H9 (cell line): ENCODE measurements at regions not wholly inside any gene's neighbourhood (a gene's known extent, or its start where the extent isn't known, plus 50 kb on each side); places are given as distances from the start of the nearest gene placed in this dataset.

Experiments used
- DNase-seq: peaks from one replicate; pipeline ENCODE4 v3.0.0-alpha.2; 2017
- H2AFZ ChIP-seq: one replicate; pipeline ENCODE4 v1.6.1; 2013; ENCODE audit warnings: mild to moderate bottlenecking, low read length, control low read depth, moderate library complexity
- H2AK5ac ChIP-seq: 2 replicates; pipeline ENCODE4 v1.6.1; 2013; ENCODE audit warnings: low read length, control low read depth, mixed read lengths; ENCODE audit not compliant: insufficient read length
- H2BK120ac ChIP-seq: one replicate; pipeline ENCODE4 v1.6.1; 2013; ENCODE audit warnings: low read depth, mild to moderate bottlenecking, low read length, control low read depth, inconsistent platforms; ENCODE audit not compliant: poor library complexity, severe bottlenecking
- H2BK12ac ChIP-seq: 2 replicates; pipeline ENCODE4 v1.6.1; 2013; ENCODE audit warnings: low read length, control low read depth, mixed read lengths, low read depth; ENCODE audit not compliant: insufficient read length
- H2BK15ac ChIP-seq: 2 replicates; pipeline ENCODE4 v1.6.1; 2013; ENCODE audit warnings: low read depth, low read length, control low read depth
- H2BK20ac ChIP-seq: one replicate; pipeline ENCODE4 v1.6.1; 2013; ENCODE audit warnings: low read depth, mild to moderate bottlenecking, low read length, control low read depth, inconsistent platforms; ENCODE audit not compliant: poor library complexity, severe bottlenecking
- H2BK5ac ChIP-seq: 2 replicates; pipeline ENCODE4 v1.6.1; 2013; ENCODE audit warnings: low read length, control low read depth, mixed read lengths; ENCODE audit not compliant: insufficient read length
- H3K14ac ChIP-seq: 2 replicates; pipeline ENCODE4 v1.6.1; 2013; ENCODE audit warnings: low read length, control low read depth; ENCODE audit not compliant: insufficient read depth
- H3K18ac ChIP-seq: 2 replicates; pipeline ENCODE4 v1.6.1; 2013; ENCODE audit warnings: low read depth, mild to moderate bottlenecking, mixed read lengths, low read length, control low read depth; ENCODE audit not compliant: insufficient read length
- H3K23ac ChIP-seq: 2 replicates; pipeline ENCODE4 v1.6.1; 2013; ENCODE audit warnings: low read length, control low read depth, mixed read lengths, low read depth; ENCODE audit not compliant: insufficient read length
- H3K23me2 ChIP-seq: 2 replicates; pipeline ENCODE4 v1.6.1; 2013; ENCODE audit warnings: low read depth, mild to moderate bottlenecking, mixed read lengths, low read length, control low read depth; ENCODE audit not compliant: insufficient read length, poor library complexity, severe bottlenecking
- H3K27ac ChIP-seq: 2 replicates; pipeline ENCODE4 v1.5.1; 2013; ENCODE audit warnings: low read length, control low read depth, mixed read lengths, low read depth; ENCODE audit not compliant: insufficient read length
- H3K27me3 ChIP-seq: 2 replicates; pipeline ENCODE4 v1.6.1; 2013; ENCODE audit warnings: low read length, control low read depth, inconsistent platforms; ENCODE audit not compliant: insufficient read depth
- H3K4ac ChIP-seq: 2 replicates; pipeline ENCODE4 v1.6.1; 2013; ENCODE audit warnings: low read depth, mild to moderate bottlenecking, control low read depth, inconsistent platforms, low read length, moderate library complexity
- H3K4me1 ChIP-seq: 2 replicates; pipeline ENCODE4 v1.6.1; 2013; ENCODE audit warnings: low read length, control low read depth, inconsistent platforms; ENCODE audit not compliant: insufficient read depth
- H3K4me2 ChIP-seq: 2 replicates; pipeline ENCODE4 v1.6.1; 2013; ENCODE audit warnings: low read length, control low read depth, mixed read lengths; ENCODE audit not compliant: insufficient read length, insufficient read depth
- H3K56ac ChIP-seq: 2 replicates; pipeline ENCODE4 v1.6.1; 2013; ENCODE audit warnings: low read depth, mild to moderate bottlenecking, mixed read lengths, low read length, control low read depth; ENCODE audit not compliant: insufficient read length
- H3K79me1 ChIP-seq: 2 replicates; pipeline ENCODE4 v1.6.1; 2013; ENCODE audit warnings: low read depth, mild to moderate bottlenecking, moderate library complexity, low read length, control low read depth, inconsistent platforms; ENCODE audit not compliant: insufficient read depth, poor library complexity, severe bottlenecking
- H3K79me2 ChIP-seq: 2 replicates; pipeline ENCODE4 v1.6.1; 2013; ENCODE audit warnings: low read length, control low read depth, inconsistent platforms; ENCODE audit not compliant: insufficient read depth
- H3K9ac ChIP-seq: 2 replicates; pipeline ENCODE4 v1.6.1; 2013; ENCODE audit warnings: low read length, control low read depth, mixed read lengths; ENCODE audit not compliant: insufficient read length; ENCODE audit errors: extremely low read depth
- H3K9me3 ChIP-seq: one replicate; pipeline ENCODE4 v1.6.1; 2013; ENCODE audit warnings: low read depth, low read length, inconsistent platforms; ENCODE audit not compliant: control insufficient read depth
- H3T11ph ChIP-seq: one replicate; pipeline ENCODE4 v1.6.1; 2013; ENCODE audit warnings: mild to moderate bottlenecking, low read length, control low read depth, inconsistent platforms
- H4K20me1 ChIP-seq: one replicate; pipeline ENCODE4 v1.6.1; 2013; ENCODE audit not compliant: control insufficient read depth, insufficient read length, insufficient read depth
- H4K5ac ChIP-seq: 2 replicates; pipeline ENCODE4 v1.6.1; 2013; ENCODE audit warnings: low read depth, mild to moderate bottlenecking, mixed read lengths, low read length, control low read depth; ENCODE audit not compliant: insufficient read length
- H4K8ac ChIP-seq: replicated peaks from 2 replicates; pipeline ENCODE4 v1.6.1; 2013; ENCODE audit warnings: low read length, control low read depth, mixed read lengths, low read depth; ENCODE audit not compliant: insufficient read length
- H4K91ac ChIP-seq: 2 replicates; pipeline ENCODE4 v1.6.1; 2013; ENCODE audit warnings: low read depth, mild to moderate bottlenecking, moderate library complexity, mixed read lengths, low read length, control low read depth; ENCODE audit not compliant: insufficient read length
- H3K27ac Mint-ChIP-seq, 3 experiments: 2 replicates in 2 of 3; 3 replicates in 1 of 3; pipeline ENCODE4 v1.8.0; 2020 to 2021; ENCODE audit warnings: mixed read lengths in 3 of 3, mild to moderate bottlenecking in 1 of 3, moderate library complexity in 1 of 3
- H3K27me3 Mint-ChIP-seq: 2 replicates; pipeline ENCODE4 v1.8.0; 2021; ENCODE audit warnings: low read depth, mild to moderate bottlenecking, moderate library complexity, mixed read lengths
- H3K36me3 Mint-ChIP-seq, 3 experiments: 2 replicates in 2 of 3; 3 replicates in 1 of 3; pipeline ENCODE4 v1.8.0; 2020 to 2021; ENCODE audit warnings: low read depth in 3 of 3, mixed read lengths in 3 of 3; ENCODE audit not compliant: insufficient read depth in 1 of 3
- H3K4me1 Mint-ChIP-seq, 2 experiments: 2 replicates each; pipeline ENCODE4 v1.8.0; 2020; ENCODE audit warnings: mixed read lengths in 2 of 2
- H3K4me3 Mint-ChIP-seq, 2 experiments: 2 replicates in 1 of 2; 3 replicates in 1 of 2; pipeline ENCODE4 v1.8.0; 2020 to 2021; ENCODE audit warnings: mild to moderate bottlenecking in 2 of 2, mixed read lengths in 2 of 2, moderate library complexity in 1 of 2
- H3K9me3 Mint-ChIP-seq, 2 experiments: 2 replicates in 1 of 2; 3 replicates in 1 of 2; pipeline ENCODE4 v1.8.0; 2020; ENCODE audit warnings: mild to moderate bottlenecking in 2 of 2, mixed read lengths in 2 of 2, moderate library complexity in 1 of 2
- CTCF ChIP-seq: fragments of 200-600 bp; sonication (generic); conservative IDR thresholded peaks from 3 replicates; pipeline ENCODE4 v1.8.0; 2021; ENCODE audit warnings: antibody characterized with exemption, mild to moderate bottlenecking
- WGBS: extraction: QIAGEN DNeasy Blood & Tissue Kit; methylation state at CpG from one replicate; pipeline ENCODE4 v1.1.7; 2013; ENCODE audit warnings: missing lambda C conversion rate, low lambda C conversion rate, mixed read lengths; ENCODE audit not compliant: insufficient read length; ENCODE audit errors: extremely low coverage; 5-methylcytosine and 5-hydroxymethylcytosine counted together

GRCh38 chr21:19523061-19523460 is 1119.5 kb upstream of the TMPRSS15 start:
- no peak overlapping the region for H2AFZ ChIP-seq
- no peak overlapping the region for H2BK12ac ChIP-seq
- no peak for DNase-seq
- H4K91ac ChIP-seq, result no peak overlapping the region
- no peaks in the 10 kb centered on the region; a peak in 1 of 7 replicates for H3K36me3 Mint-ChIP-seq
- H3K56ac ChIP-seq, result no peak overlapping the region
- H3T11ph ChIP-seq, result no peak overlapping the region
- no peak overlapping the region for H3K4me3 Mint-ChIP-seq
- no peak overlapping the region for H3K27ac ChIP-seq
- H3K9me3 Mint-ChIP-seq, result peaks cover 0 to 3% of the 10 kb centered on the region in 2 experiments; a peak in 1 of 5 replicates
- no peak overlapping the region for H3K14ac ChIP-seq
- H3K4me2 ChIP-seq, result no peak overlapping the region
- no peaks in the 10 kb centered on the region for H3K4me1 ChIP-seq
- TF ChIP-seq CTCF, result no peak
- H3K27me3 Mint-ChIP-seq, result no peaks in the 10 kb centered on the region
- no peaks in the 10 kb centered on the region for H4K20me1 ChIP-seq
- H2AK5ac ChIP-seq, result no peak overlapping the region
- no peak overlapping the region for H3K18ac ChIP-seq
- no peaks in the 10 kb centered on the region for H3K23me2 ChIP-seq
- H2BK20ac ChIP-seq, result no peak overlapping the region
- no peaks in the 10 kb centered on the region for H3K79me2 ChIP-seq
- no peak overlapping the region for H3K4ac ChIP-seq
- no peaks in the 10 kb centered on the region for H3K27me3 ChIP-seq
- no peak overlapping the region for H3K27ac Mint-ChIP-seq
- no peak overlapping the region for H3K9ac ChIP-seq
- no peak overlapping the region for H2BK15ac ChIP-seq
- no peaks in the 10 kb centered on the region for H3K79me1 ChIP-seq
- H3K4me1 Mint-ChIP-seq, result peaks cover 0 to 6% of the 10 kb centered on the region in 2 experiments; a peak in 2 of 4 replicates
- no peak overlapping the region for H4K5ac ChIP-seq
- no peak overlapping the region for H3K23ac ChIP-seq
- no peak overlapping the region for H2BK120ac ChIP-seq
- no peak overlapping the region for H2BK5ac ChIP-seq
- no CpG with 5 or more reads among the region's 1 CpG for WGBS
- no peaks in the 10 kb centered on the region for H3K9me3 ChIP-seq
- no peak overlapping the region for H4K8ac ChIP-seq
